ENCODE measurements at regions not wholly inside any gene's neighbourhood (a gene's known extent, or its start where the extent isn't known, plus 50 kb on each side); places are given as distances from the start of the nearest gene placed in this dataset.

DNA sequence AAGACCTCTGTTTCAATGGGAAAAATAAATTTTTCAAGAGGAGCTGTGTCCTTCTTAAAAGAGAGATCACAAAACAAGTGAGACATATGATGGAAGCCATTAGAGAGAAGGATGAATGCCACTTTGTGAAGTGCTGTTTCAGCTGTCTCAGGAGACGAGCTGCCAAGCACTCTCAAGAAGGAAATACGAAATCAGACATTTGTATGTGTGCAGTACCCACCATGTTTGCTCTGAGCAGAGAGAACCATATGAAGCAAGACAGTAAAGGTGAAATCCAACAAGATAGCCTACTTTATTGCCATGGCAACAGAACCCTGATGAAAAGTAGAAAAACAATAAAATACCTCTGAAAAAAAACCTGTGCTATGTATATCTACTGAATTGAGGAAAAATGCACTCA is 168.1 kb downstream of the AMY1C start:
- TF ChIP-seq CTCF (IDR thresholded peaks at IDR 0.05; ENCODE audit: low read depth, low read length) = no peak
- DNase-seq (ENCODE audit: low read depth in 2 of 2) = no peak
- no peak overlapping the region for H3K4me3 ChIP-seq (replicated peaks in 1 of 2; ENCODE audit: low read depth in 2 of 2, low read length in 2 of 2)

- no peak for TF ChIP-seq CTCF (IDR thresholded peaks at IDR 0.05; ENCODE audit: low read depth, low read length)
- no peak for DNase-seq (ENCODE audit: low read depth in 2 of 2)
- no peak overlapping the region for H3K4me3 ChIP-seq (replicated peaks in 1 of 2; ENCODE audit: low read depth in 2 of 2, low read length in 2 of 2)
These were observed 182.2 kb downstream of the AMY1C start for GRCh38 chr1:103931891-103932290.

DNA sequence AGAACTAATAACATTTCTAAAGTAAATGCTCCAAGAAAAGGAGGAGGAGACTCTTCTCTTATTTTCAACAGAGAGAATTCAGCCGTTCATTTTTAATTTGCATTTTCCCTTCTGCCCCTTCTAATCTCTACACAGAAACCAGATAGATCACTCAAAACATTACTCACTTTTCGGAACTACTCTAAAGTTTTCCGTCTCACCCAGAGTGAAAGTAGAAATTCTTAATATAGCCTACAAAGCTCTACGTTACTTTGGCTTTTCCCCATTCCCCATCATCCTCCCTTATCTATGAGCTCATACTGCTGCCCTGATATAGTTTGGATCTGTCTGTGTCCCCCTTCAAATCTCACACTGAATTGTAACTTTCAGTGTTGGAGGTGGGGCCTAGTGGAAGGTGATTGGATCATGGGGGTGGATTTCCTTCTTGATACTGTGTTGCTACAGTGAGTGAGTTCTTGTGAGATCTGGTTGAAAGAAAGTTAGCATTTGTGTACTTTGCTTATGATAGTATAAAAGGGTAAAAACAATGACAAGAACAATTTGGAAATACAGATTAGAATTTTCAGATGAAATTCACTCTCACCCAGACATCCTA is 188.2 kb downstream of the AMY1C start:
- DNase-seq (ENCODE audit: low read depth in 2 of 2) = no peak
- no peak for TF ChIP-seq CTCF (IDR thresholded peaks at IDR 0.05; ENCODE audit: low read depth, low read length)
- H3K4me3 ChIP-seq (replicated peaks in 1 of 2; ENCODE audit: low read depth in 2 of 2, low read length in 2 of 2) = no peak overlapping the region

- H3K4me3 ChIP-seq (replicated peaks in 1 of 2; ENCODE audit: low read depth in 2 of 2, low read length in 2 of 2) = no peak overlapping the region
- no peak for TF ChIP-seq CTCF (IDR thresholded peaks at IDR 0.05; ENCODE audit: low read depth, low read length)
- DNase-seq (ENCODE audit: low read depth in 2 of 2) = no peak
These were observed 191.4 kb downstream of the AMY1C start for GRCh38 chr1:103941086-103941485.

GRCh38 chr1:103942029-103942428 is 192.3 kb downstream of the AMY1C start:
- DNase-seq (ENCODE audit: low read depth in 2 of 2) = no peak
- H3K4me3 ChIP-seq (replicated peaks in 1 of 2; ENCODE audit: low read depth in 2 of 2, low read length in 2 of 2) = no peak overlapping the region
- TF ChIP-seq CTCF (IDR thresholded peaks at IDR 0.05; ENCODE audit: low read depth, low read length) = no peak

DNA sequence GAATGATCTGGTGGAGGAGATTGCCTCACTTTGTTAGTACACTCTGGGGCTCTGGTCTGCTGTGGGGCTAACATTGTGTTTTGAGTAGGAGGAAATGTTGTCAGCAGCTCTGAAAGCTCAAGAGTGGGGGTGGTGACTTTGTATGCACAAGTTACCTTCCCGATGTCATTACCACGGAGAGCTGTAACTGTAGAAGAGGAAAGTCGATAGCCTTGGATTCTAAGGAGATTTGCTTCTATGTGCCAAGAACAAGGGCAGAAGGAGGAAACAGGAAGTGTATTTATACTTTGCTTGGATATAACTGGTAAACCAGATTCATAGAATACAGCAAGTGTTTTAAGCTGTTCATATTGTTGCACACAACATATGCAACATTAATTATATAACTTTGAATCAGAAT is 196.1 kb downstream of the AMY1C start:
- no peak for TF ChIP-seq CTCF (IDR thresholded peaks at IDR 0.05; ENCODE audit: low read depth, low read length)
- DNase-seq (ENCODE audit: low read depth in 2 of 2) = no peak
- H3K4me3 ChIP-seq (replicated peaks in 1 of 2; ENCODE audit: low read depth in 2 of 2, low read length in 2 of 2) = no peak overlapping the region

- no peak for TF ChIP-seq CTCF (IDR thresholded peaks at IDR 0.05; ENCODE audit: low read depth, low read length)
- peak in 1 of 2 donors; percentile 2 for DNase-seq (ENCODE audit: low read depth in 2 of 2)
- no peak overlapping the region for H3K4me3 ChIP-seq (replicated peaks in 1 of 2; ENCODE audit: low read depth in 2 of 2, low read length in 2 of 2)
These were observed 198.8 kb downstream of the AMY1C start for GRCh38 chr1:103948526-103948925.

Measured in cardiac fibroblast (primary cell).